CD4-positive, alpha-beta T cell treated with Interleukin-17A for 1 hour (primary cell): ENCODE measurements at regions not wholly inside any gene's neighbourhood (a gene's known extent, or its start where the extent isn't known, plus 50 kb on each side); places are given as distances from the start of the nearest gene placed in this dataset.

Source experiments
- DNase-seq: peaks from one replicate; pipeline ENCODE4 v3.0.0-alpha.2; 2020

DNA sequence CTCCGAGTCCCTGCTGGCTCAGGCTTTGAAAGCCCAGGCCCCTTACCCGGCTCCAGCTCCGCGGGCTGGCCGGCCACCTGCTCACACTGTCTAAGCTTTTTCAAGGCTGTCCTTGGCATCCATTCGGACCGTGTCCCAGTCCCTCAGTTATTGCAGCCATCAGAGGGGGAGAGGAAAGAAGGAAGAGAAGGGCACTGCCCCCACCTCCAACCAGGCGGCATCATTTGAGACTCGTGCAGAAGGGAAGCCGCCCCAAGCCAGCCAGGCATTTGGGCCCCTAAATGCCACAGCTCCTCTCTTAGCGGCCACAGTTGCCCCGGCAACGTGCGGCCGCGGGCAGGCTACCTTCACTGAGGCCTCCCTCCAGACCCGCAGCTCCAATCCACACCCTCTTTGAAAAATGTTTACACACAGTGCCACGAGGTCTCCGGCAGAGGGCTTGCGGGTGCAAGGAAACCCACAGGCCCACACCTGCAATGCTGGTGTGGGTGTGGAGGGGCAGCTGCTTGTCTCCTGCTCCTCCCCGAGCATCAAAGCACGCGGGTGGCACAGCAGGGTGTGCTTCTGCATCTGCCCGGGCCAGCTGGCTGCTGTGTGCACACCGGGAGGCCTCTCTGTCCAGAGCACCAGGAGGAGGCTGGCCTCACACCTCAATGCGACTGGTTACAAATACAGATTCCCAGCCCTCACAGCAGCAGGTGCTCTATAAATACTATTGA lies 124.4 kb downstream of the CTTN start:
- DNase-seq = no peak

DNA sequence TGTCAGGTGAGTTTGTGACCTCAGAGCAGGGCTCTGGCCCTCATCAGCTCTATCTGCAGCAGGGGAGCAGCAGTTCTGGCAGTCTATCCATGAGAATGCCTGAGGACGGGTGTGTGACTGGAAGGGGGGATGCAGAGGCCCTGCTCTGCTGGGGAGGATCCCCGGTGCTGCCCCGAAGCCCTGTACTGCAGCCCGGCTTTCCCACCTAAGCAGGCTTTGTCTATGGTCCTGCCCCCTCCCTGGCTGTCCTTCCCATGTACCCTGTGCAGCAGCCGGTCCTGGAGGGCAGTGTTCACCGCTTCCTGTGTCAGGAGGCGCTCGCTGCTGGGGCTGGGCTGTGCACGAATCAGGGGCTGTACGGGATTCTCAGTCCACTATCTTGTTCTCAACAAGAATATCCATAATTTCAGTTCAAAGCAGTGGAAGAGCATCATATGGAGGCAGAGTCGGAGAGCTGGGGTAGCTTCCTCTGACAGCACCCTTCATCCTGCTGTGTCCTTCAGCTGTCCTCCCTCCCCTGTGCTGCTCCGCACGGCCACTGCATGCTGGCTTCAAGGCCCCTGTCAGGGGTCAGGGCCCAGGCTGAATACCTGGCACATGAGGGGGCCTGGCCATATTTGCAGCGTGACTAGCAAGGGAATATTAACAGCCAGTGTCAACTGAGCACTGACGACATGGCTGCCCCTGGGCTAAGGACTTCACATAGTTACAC lies 125.2 kb downstream of the CTTN start:
- DNase-seq = no peak

GRCh38 chr11:70524096-70524922 lies 126.0 kb downstream of the CTTN start:
- no peak for DNase-seq

GRCh38 chr11:70525006-70525405 lies 126.7 kb downstream of the CTTN start:
- DNase-seq = no peak

GRCh38 chr11:70525466-70525865 lies 127.1 kb downstream of the CTTN start:
- no peak for DNase-seq

- DNase-seq = no peak
Measured at GRCh38 chr11:70526116-70527045, 128.1 kb downstream of the CTTN start.

- no peak for DNase-seq
Measured at GRCh38 chr11:70527046-70527395, 128.7 kb downstream of the CTTN start.

- no peak for DNase-seq
Measured at GRCh38 chr11:70527429-70528045, 129.2 kb downstream of the CTTN start.

GRCh38 chr11:70528046-70528793 lies 129.9 kb downstream of the CTTN start:
- DNase-seq = no peak

DNA sequence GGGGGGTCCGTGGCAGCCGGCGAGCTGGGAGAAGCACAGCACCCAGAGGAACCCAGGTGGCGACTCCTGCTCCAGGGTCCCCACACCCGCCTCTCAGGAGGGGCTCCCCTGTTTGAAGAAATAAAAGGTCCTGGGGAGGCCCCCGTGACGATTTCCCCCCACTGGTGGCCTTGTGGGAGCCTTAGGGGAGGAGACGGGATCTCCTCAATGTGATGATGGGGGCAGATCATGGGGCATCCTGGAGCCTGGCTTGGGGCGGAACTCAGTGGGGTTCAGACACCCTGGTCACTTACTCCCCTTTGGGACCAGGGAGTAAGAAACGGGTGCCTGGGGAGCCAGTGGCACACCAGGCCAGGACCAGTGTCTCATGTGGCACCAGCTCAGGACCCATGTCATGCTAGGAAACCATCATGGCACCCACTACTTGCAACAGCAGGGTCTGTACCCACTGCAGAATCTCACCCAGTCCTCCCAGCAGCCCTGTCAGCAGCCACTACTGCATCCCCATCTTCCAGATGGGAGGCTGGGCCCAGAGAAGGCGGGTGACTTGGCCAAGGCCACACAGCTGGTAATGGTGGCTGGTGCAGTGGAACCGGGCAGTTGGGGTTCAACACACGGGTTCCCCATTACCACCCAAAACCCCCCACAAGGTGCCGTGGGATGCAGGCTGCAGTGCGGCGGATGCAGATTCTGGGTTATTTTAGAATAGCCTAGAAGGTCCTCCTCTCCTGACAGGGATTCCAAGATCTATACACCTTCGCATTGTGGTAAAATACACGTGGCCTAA lies 130.7 kb downstream of the CTTN start:
- no peak for DNase-seq

DNA sequence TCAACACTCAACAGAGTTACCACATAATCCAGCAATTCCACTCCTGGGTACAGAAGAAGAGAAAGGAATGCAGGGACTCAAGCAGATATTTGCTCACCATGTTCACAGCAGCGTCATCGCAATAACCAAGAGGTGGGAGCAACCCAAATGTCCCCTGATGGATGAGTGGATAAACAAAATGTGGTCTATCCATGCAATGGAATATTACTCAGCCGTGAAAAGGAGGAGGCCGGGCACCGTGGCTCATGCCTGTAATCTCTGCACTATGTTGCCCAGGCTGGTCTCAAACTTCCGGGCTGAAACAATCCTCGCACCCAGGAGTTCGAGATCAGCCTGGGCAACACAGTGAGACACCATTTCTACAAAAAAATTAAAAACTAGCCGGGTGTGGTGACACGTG lies 131.7 kb downstream of the CTTN start:
- no peak for DNase-seq

DNA sequence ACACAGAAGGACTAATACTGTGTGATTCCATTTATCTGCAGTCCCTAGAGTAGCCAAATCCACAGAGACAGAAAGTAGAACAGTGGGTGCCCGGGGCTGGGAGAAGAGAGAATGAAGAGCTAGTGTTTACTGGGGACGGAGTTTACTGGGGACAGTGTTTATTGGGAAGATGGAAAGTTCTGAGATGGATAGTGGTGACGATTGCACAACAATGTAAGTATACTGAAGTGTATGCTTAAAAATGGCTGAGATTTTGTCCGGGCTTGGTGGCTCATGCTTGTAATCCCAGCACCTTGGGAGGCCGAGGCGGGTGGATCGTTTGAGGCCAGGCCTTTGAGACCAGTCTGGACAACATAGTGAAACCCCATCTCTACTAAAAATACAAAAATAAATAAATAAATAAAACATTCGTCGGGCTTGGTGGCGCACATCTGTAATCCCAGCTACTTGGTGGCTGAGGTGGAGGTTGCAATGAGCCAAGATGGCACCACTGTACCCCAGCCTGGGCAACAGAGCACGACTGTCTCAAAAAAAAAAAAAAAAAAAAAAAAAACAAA lies 132.4 kb downstream of the CTTN start:
- DNase-seq = no peak

DNA sequence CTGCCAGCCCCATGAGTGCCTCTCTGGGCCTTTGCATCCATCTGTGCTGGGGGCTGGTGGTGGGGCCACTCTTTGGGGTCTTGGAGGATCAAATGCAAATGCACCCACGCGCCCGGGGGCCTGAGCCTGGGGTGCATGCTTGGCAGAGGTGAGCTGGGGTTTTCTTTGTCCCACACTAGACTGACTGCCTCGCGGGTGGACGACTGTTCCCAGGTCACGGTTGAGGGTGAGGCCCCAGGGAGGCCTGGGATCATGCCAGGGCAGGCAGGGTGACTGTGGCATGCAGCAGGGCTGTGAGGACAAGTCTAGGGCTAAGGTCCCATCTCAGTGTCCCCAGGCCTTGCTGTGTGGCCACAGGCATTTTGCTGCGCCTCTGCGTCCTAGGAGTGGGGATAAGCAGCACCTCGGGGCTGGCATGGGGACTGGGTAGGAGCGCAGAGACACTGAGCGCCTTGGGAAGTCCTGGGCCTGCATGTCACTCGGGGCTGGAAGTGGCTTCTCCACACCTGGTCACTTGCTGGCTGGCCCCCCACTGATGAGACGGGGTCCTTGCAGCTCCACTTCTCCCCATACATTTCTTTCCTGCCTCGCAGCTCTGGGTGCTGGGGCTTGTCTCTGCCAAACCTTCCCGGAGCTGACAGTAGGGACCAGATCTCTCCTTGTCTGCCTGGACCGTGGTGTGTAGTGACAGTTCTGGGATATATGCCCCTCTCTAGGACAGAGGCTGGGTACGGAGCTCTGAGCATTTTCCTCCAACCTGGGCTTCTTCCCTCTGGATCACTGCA lies 133.1 kb downstream of the CTTN start:
- DNase-seq = no peak

DNA sequence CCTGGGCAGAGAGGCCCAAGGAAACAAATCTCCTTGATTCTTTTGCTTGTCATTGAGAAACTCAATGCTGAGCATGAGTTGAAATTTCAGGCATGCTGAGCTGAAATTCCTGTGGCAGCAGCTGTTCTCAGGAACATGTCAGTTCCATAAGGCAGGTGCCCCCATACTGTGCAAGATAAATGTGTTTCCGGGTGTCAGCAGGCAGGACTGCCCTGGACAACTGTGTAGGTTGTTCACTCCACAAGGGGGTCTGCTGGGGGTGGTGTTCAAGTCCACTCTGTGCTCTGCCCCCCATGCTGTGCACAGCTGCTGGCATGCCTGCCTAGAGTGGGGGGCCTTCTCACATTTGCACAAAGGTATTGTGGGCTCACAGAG lies 133.7 kb downstream of the CTTN start:
- DNase-seq = no peak

DNA sequence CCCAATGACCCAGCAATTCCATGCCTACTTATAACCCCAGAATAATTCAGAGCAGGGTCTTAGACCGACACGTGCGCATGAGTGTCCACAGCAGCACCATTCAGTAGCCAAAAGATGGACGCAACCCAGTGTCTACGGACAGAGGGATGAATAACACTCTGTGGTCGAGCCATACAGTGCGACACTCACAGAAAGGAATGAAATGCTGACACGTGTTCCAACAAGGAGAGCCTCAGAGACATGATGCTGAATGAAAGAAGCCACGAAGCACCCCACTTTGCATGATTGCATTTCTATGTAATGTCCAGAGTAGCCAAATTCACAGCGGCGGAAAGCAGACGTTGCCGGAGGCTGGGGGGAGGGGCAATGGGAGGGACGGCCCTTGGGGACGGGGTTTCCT lies 134.4 kb downstream of the CTTN start:
- no peak for DNase-seq

- DNase-seq = no peak
Measured at GRCh38 chr11:70535191-70535971, 137.1 kb downstream of the CTTN start.

GRCh38 chr11:70536051-70536877 lies 137.9 kb downstream of the CTTN start:
- no peak for DNase-seq
